Adrenal gland (tissue), 5 donors: ENCODE measurements at regions not wholly inside any gene's neighbourhood (a gene's known extent, or its start where the extent isn't known, plus 50 kb on each side); places are given as distances from the start of the nearest gene placed in this dataset.

Experiments
- CTCF ChIP-seq, 6 experiments: fragments of 450-650 bp in 4 of 6; fragments of 200-600 bp in 2 of 6; sonication (generic) in 1 of 6; IDR thresholded peaks; 1 replicate in 5 of 6; 2 replicates in 1 of 6; pipeline versions ENCODE4 v1.5.1 to v1.8.0; 2016 to 2021; ENCODE audit warnings: antibody characterized with exemption in 6 of 6, mild to moderate bottlenecking in 2 of 6, moderate library complexity in 1 of 6
- POLR2A ChIP-seq, 2 donors: fragments of 450-650 bp; IDR thresholded peaks; one replicate each; pipeline ENCODE4 v1.6.1; 2017; ENCODE audit warnings: antibody characterized with exemption in 2 of 2, mild to moderate bottlenecking in 2 of 2, moderate library complexity in 1 of 2
- donor health status: DM: no; HTN: no; CAD: no.

GRCh38 chr11:129722529-129722928 is 93.1 kb upstream of the TMEM45B start:
- TF ChIP-seq CTCF (IDR thresholded peaks at IDR 0.05) = no peak
- TF ChIP-seq POLR2A (IDR thresholded peaks at IDR 0.05) = no peak
